ENCODE measurements at regions not wholly inside any gene's neighbourhood (a gene's known extent, or its start where the extent isn't known, plus 50 kb on each side); places are given as distances from the start of the nearest gene placed in this dataset.

- Histone ChIP-seq H4K20me1 (ENCODE audit: insufficient read depth, low read length) (no peaks in the 10 kb centered on the region), H3K36me3 (replicated peaks in 1 of 2; ENCODE audit: control insufficient read depth in 1 of 2, insufficient read depth in 2 of 2, low read length in 2 of 2) (no peaks in the 10 kb centered on the region), H3K9me3 (replicated peaks in 1 of 2; ENCODE audit: control insufficient read depth in 1 of 2, insufficient read depth in 1 of 2, low read length in 2 of 2) (no peaks in the 10 kb centered on the region), H3K79me2 (ENCODE audit: insufficient read depth, low read length) (no peaks in the 10 kb centered on the region), H3K4me3 (replicated peaks in 1 of 3; ENCODE audit: low read depth in 2 of 3, low read length in 3 of 3) (no peak overlapping the region), H3K9ac (ENCODE audit: insufficient read depth, low read length, poor library complexity, severe bottlenecking) (no peak overlapping the region), H3K27ac (ENCODE audit: low read depth in 1 of 2, low read length in 2 of 2) (no peak overlapping the region), H3K4me2 (replicated peaks; ENCODE audit: extremely low read depth, low read length, poor library complexity, severe bottlenecking) (no peak overlapping the region), H2AFZ (ENCODE audit: insufficient read depth, low read depth, low read length, poor library complexity, severe bottlenecking) (no peak overlapping the region), H3K4me1 (ENCODE audit: control insufficient read depth in 1 of 2, insufficient read depth in 2 of 2, low read length in 2 of 2) (no peaks in the 10 kb centered on the region), H3K27me3 (ENCODE audit: control insufficient read depth in 2 of 2, insufficient read depth in 2 of 2, low read length in 2 of 2) (peaks cover 16 to 25% of the 10 kb centered on the region in 2 donors)
- Mint-ChIP-seq H3K4me3 (no peak overlapping the region), H3K36me3 (no peaks in the 10 kb centered on the region), H3K27me3 (ENCODE audit: low read depth in 3 of 3) (peaks cover 6 to 30% (median 14%) of the 10 kb centered on the region in 3 donors), H3K27ac (no peak overlapping the region), H3K4me1 (no peaks in the 10 kb centered on the region), H3K9me3 (peaks cover 0 to 2% (median 0%) of the 10 kb centered on the region in 7 donors)
- TF ChIP-seq CTCF (IDR thresholded peaks at IDR 0.05): no peak
- WGBS (ENCODE audit: insufficient coverage): 91% methylated on average over 3 of the region's 3 CpGs
- no peak for DNase-seq
- intact Hi-C loops (cut with micrococcal nuclease): no loop called here
Observed at GRCh38 chr4:151566053-151566452, 157.1 kb downstream of the FHIP1A start.

- H3K4me2 ChIP-seq (replicated peaks; ENCODE audit: extremely low read depth, low read length, poor library complexity, severe bottlenecking): no peak overlapping the region
- H3K27ac ChIP-seq (ENCODE audit: low read depth in 1 of 2, low read length in 2 of 2): no peak overlapping the region
- no peaks in the 10 kb centered on the region for H3K36me3 Mint-ChIP-seq
- no peaks in the 10 kb centered on the region for H3K9me3 Mint-ChIP-seq
- peaks cover 6 to 30% (median 14%) of the 10 kb centered on the region in 3 donors for H3K27me3 Mint-ChIP-seq (ENCODE audit: low read depth in 3 of 3)
- no peak overlapping the region for H3K4me3 Mint-ChIP-seq
- H4K20me1 ChIP-seq (ENCODE audit: insufficient read depth, low read length): no peaks in the 10 kb centered on the region
- no peaks in the 10 kb centered on the region for H3K36me3 ChIP-seq (replicated peaks in 1 of 2; ENCODE audit: control insufficient read depth in 1 of 2, insufficient read depth in 2 of 2, low read length in 2 of 2)
- H3K4me1 Mint-ChIP-seq: no peaks in the 10 kb centered on the region
- H3K9ac ChIP-seq (ENCODE audit: insufficient read depth, low read length, poor library complexity, severe bottlenecking): no peak overlapping the region
- intact Hi-C loops (cut with micrococcal nuclease): no loop called here
- peaks cover 14 to 22% of the 10 kb centered on the region in 2 donors for H3K27me3 ChIP-seq (ENCODE audit: control insufficient read depth in 2 of 2, insufficient read depth in 2 of 2, low read length in 2 of 2)
- H2AFZ ChIP-seq (ENCODE audit: insufficient read depth, low read depth, low read length, poor library complexity, severe bottlenecking): no peak overlapping the region
- no peak overlapping the region for H3K27ac Mint-ChIP-seq
- H3K4me1 ChIP-seq (ENCODE audit: control insufficient read depth in 1 of 2, insufficient read depth in 2 of 2, low read length in 2 of 2): no peaks in the 10 kb centered on the region
- WGBS (ENCODE audit: insufficient coverage): no CpG with 5 or more reads among the region's 4 CpGs
- no peak for DNase-seq
- H3K79me2 ChIP-seq (ENCODE audit: insufficient read depth, low read length): no peaks in the 10 kb centered on the region
- TF ChIP-seq CTCF (IDR thresholded peaks at IDR 0.05): no peak
- no peak overlapping the region for H3K4me3 ChIP-seq (replicated peaks in 1 of 3; ENCODE audit: low read depth in 2 of 3, low read length in 3 of 3)
- H3K9me3 ChIP-seq (replicated peaks in 1 of 2; ENCODE audit: control insufficient read depth in 1 of 2, insufficient read depth in 1 of 2, low read length in 2 of 2): no peaks in the 10 kb centered on the region
Observed at GRCh38 chr4:151567056-151567455, 158.1 kb downstream of the FHIP1A start.

All from CD14-positive monocyte (primary cell).